HepG2 (cell line): ENCODE measurements at regions not wholly inside any gene's neighbourhood (a gene's known extent, or its start where the extent isn't known, plus 50 kb on each side); places are given as distances from the start of the nearest gene placed in this dataset.

ENCODE experiments used
- ATAC-seq: fragments of 200-7000 bp; cut with Tn5 transposase; 3 replicates; pipeline ENCODE4 v1.9.1; 2020; ENCODE audit warnings: mild to moderate bottlenecking, moderate library complexity
- BruUV-seq: library from RNA; stranded (reverse); fragments of 400-500 nt; replicated peaks from 2 replicates; lab custom pipeline; 2021; lab: Mats Ljungman, UMichigan
- CTCF ChIA-PET: fragments of 300-600 bp; formaldehyde crosslinking; extraction: SDS; loops from one replicate; lab custom pipeline; 2021; ENCODE audit warnings: low total read pairs, inconsistent platforms, low intra/inter-chr PET ratio; lab: Yijun Ruan, JAX
- POLR2A ChIA-PET: fragments of 350-600 bp; sonication (Branson Sonifier 250); formaldehyde crosslinking; loops from one replicate; lab custom pipeline; 2020; ENCODE audit warnings: antibody characterized with exemption, inconsistent platforms; lab: Yijun Ruan, JAX
- DNase-seq: peaks from one replicate; pipeline ENCODE4 v3.0.0-alpha.2; 2015; ENCODE audit warnings: low spot score
- FAIRE-seq: peaks from 3 replicates; lab custom pipeline; 2011; peaks lifted over from hg19 to GRCh38; lab: Jason Lieb, UNC
- H2AFZ ChIP-seq: one replicate; pipeline ENCODE4 v1.6.1; 2011; ENCODE audit warnings: low read length, inconsistent platforms
- H3K27ac ChIP-seq: fragments of 300-600 bp; 3 replicates; pipeline ENCODE4 v1.8.0; 2011; ENCODE audit warnings: mixed run types, mild to moderate bottlenecking, mixed read lengths, low read length, inconsistent platforms; ENCODE audit not compliant: insufficient read depth; ENCODE audit errors: extremely low read length
- H3K27me3 ChIP-seq, 2 experiments: fragments of 200-600 bp in 1 of 2; 2 replicates in 1 of 2; 3 replicates in 1 of 2; pipeline versions ENCODE4 v1.6.0 to v1.8.0; 2011; ENCODE audit warnings: low read length in 2 of 2, mild to moderate bottlenecking in 2 of 2, moderate library complexity in 2 of 2, inconsistent platforms in 1 of 2; ENCODE audit not compliant: insufficient read depth in 2 of 2, control insufficient read depth in 1 of 2
- H3K36me3 ChIP-seq, 2 experiments: fragments of 200-600 bp in 1 of 2; replicated peaks in 1 of 2; 2 replicates in 1 of 2; 3 replicates in 1 of 2; pipeline versions ENCODE4 v1.5.1 to v1.8.0; 2011; ENCODE audit warnings: low read length in 2 of 2, inconsistent platforms in 1 of 2; ENCODE audit not compliant: insufficient read depth in 2 of 2, control insufficient read depth in 1 of 2
- H3K4me1 ChIP-seq: 2 replicates; pipeline ENCODE4 v1.5.1; 2012; ENCODE audit warnings: low read length, inconsistent platforms; ENCODE audit not compliant: insufficient read depth
- H3K4me2 ChIP-seq: 2 replicates; pipeline ENCODE4 v1.6.0; 2011; ENCODE audit warnings: low read depth, low read length, inconsistent platforms
- H3K4me3 ChIP-seq, 3 experiments: fragments of 200-600 bp in 1 of 3; sonication (generic), shearing (Covaris generic) in 1 of 3; replicated peaks in 1 of 3; 2 replicates each; pipeline ENCODE4 v1.5.1; 2011 to 2016; ENCODE audit warnings: low read length in 3 of 3, inconsistent platforms in 2 of 3, low read depth in 2 of 3, mild to moderate bottlenecking in 2 of 3, control low read depth in 1 of 3, mixed read lengths in 1 of 3; ENCODE audit not compliant: insufficient read depth in 1 of 3
- H3K79me2 ChIP-seq: one replicate; pipeline ENCODE4 v1.6.1; 2011; ENCODE audit warnings: low read length, inconsistent platforms; ENCODE audit not compliant: insufficient read depth
- H3K9ac ChIP-seq: 2 replicates; pipeline ENCODE4 v1.6.0; 2011; ENCODE audit warnings: mild to moderate bottlenecking, low read depth, low read length, inconsistent platforms; ENCODE audit not compliant: insufficient read depth
- H3K9me3 ChIP-seq: 2 replicates; pipeline ENCODE4 v1.5.1; 2012; ENCODE audit warnings: mild to moderate bottlenecking, low read length
- H4K20me1 ChIP-seq: 2 replicates; pipeline ENCODE4 v1.6.0; 2011; ENCODE audit warnings: inconsistent platforms, mild to moderate bottlenecking, low read length, moderate library complexity; ENCODE audit not compliant: insufficient read depth
- ADNP ChIP-seq: sonication (generic); formaldehyde crosslinking; IDR thresholded peaks from 2 replicates; pipeline ENCODE4 v1.4.0; 2020; ENCODE audit warnings: missing genetic modification reagents
- CREB1 ChIP-seq, 2 experiments: fragments of 450-650 bp in 1 of 2; IDR thresholded peaks; 2 replicates each; pipeline ENCODE4 v1.6.1; 2016 to 2017; ENCODE audit warnings: control low read depth in 1 of 2, mild to moderate bottlenecking in 1 of 2, missing compliant biosample characterization in 1 of 2, missing genetic modification characterization in 1 of 2
- KLF6 ChIP-seq: IDR thresholded peaks from 2 replicates; pipeline ENCODE4 v1.8.0; 2016; ENCODE audit warnings: missing biosample characterization, missing genetic modification reagents
- SRSF1 ChIP-seq: fragments of 200-400 bp; formaldehyde crosslinking; optimal IDR thresholded peaks from 2 replicates; pipeline ENCODE3; 2017; ENCODE audit warnings: mild to moderate bottlenecking, low read depth, low read length, moderate library complexity
- ZHX2 ChIP-seq, 2 experiments: sonication (generic) in 1 of 2; formaldehyde crosslinking in 1 of 2; IDR thresholded peaks; 2 replicates each; pipeline versions ENCODE4 v1.6.1 to v1.9.0; 2014 to 2022; ENCODE audit warnings: antibody characterized with exemption in 1 of 2, borderline replicate concordance in 1 of 2, inconsistent platforms in 1 of 2, low read depth in 1 of 2, missing genetic modification reagents in 1 of 2
- ZNF383 ChIP-seq: sonication (generic); formaldehyde crosslinking; IDR thresholded peaks from 2 replicates; pipeline ENCODE4 v1.4.0; 2020; ENCODE audit warnings: missing genetic modification reagents, mild to moderate bottlenecking, borderline replicate concordance
- ZSCAN31 ChIP-seq: sonication (generic); formaldehyde crosslinking; IDR thresholded peaks from 2 replicates; pipeline ENCODE4 v1.5.0; 2020; ENCODE audit warnings: low read depth, mild to moderate bottlenecking, missing genetic modification reagents
- WGBS: methylation state at CpG from one replicate; pipeline ENCODE4 v1.1.6; 2017; ENCODE audit warnings: low lambda C conversion rate; 5-methylcytosine and 5-hydroxymethylcytosine counted together
- in situ Hi-C: cut with HindIII; loops from 2 replicates; pipeline ENCODE4 v1.10.0; 2017; ENCODE audit warnings: low pct_unique_long_range_greater_than_20kb; ENCODE audit not compliant: extremely low pct_ligation_motif_present
- intact Hi-C: fragments of 100-400 bp; cut with micrococcal nuclease; formaldehyde crosslinking; loops from one replicate; pipeline ENCODE4 v1.10.0; 2022; ENCODE audit not compliant: unreplicated experiment

DNA sequence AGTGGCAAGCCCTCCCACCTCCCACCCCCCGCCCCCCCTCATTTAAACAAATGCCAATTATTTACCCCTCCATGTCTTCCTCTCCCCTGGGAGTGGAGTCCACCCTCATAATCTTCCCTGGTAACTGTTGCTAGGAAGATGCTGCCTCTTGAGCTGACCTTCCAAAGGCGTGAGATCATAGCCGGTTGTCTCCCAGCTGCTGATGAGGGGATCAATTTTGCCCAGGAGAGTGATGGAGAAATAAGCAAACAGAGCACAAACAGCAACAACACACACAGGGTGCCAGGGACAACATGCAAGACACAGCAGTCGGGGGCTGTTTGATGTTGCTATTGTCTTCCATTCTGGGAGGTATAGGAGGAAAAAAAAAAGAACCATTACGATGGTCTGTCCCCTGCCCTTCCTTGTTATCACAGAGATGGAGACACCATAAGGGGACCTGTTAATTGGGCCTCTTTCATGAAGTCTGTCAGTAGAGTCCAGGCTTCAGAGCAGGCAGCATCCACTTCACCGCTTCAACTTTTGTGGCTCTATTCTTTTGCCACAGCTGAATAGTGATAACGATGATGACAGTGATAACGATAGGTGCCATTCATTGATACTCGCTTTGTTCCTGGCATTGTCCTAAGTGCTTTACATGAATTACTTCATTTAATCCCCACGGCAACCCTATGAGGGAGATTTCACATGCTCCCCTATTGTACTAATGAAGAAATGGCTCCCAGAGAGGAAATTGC, 76.9 kb upstream of the RGMA start (continued):
- TF ChIP-seq ZHX2 (IDR thresholded peaks at IDR 0.05; ENCODE audit: low read depth): no peak
- TF ChIP-seq ZHX2 (CRISPR knock-in tag; IDR thresholded peaks at IDR 0.05; ENCODE audit: borderline replicate concordance): no peak
- no peak for TF ChIP-seq ZNF383 (CRISPR knock-in tag)
- TF ChIP-seq KLF6: no peak
- TF ChIP-seq SRSF1: no peak
- TF ChIP-seq, all 625 proteins: peak for 0

DNA sequence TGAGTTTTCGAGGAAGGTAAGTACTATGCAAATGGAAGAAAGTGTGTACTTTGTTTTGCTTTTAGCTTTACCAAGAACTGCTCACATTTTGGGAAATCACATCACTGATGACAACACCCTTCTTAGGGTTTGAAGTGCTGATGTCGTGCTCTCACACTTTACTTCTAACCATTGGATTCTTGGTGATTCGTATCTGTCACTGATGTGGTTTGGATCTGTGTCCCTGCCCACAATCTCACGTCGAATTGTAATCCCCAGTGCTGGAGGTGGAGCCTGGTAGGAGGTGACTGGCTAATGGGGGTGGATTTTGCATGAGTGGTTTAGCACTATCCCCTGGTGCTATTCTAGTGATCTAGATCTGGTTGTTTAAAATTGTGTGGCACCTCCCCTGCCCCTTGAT, 75.4 kb upstream of the RGMA start:
- H3K79me2 ChIP-seq: no peaks in the 10 kb centered on the region
- H3K4me1 ChIP-seq: no peaks in the 10 kb centered on the region
- H2AFZ ChIP-seq: no peak overlapping the region
- no peak overlapping the region for H3K4me3 ChIP-seq
- no peak overlapping the region for H3K27ac ChIP-seq
- no TSS peak for BruUV-seq
- WGBS: 4% methylated on average over 5 of the region's 5 CpGs
- DNase-seq: no peak
- no peaks in the 10 kb centered on the region for H3K9me3 ChIP-seq
- no peak overlapping the region for H3K4me2 ChIP-seq
- no peaks in the 10 kb centered on the region for H3K36me3 ChIP-seq
- no peak for ATAC-seq
- no peak for FAIRE-seq
- TF ChIP-seq CREB1 (IDR thresholded peaks at IDR 0.05) (peak; percentile 54), CREB1 (CRISPR knock-in tag; IDR thresholded peaks at IDR 0.05) (no peak), ZSCAN31 (no peak), ADNP (CRISPR knock-in tag) (no peak)
- TF ChIP-seq, all 625 proteins: peak for 1
- in situ Hi-C loops (no loop called here), intact Hi-C loops (no loop called here)
- no peaks in the 10 kb centered on the region for H4K20me1 ChIP-seq
- POLR2A ChIA-PET: no interaction called here
- CTCF ChIA-PET: no interaction called here
- H3K9ac ChIP-seq: no peak overlapping the region
- peaks cover 3 to 10% of the 10 kb centered on the region in 2 experiments; a peak in 3 of 5 replicates for H3K27me3 ChIP-seq
